AG09319 (cell line): ENCODE measurements at regions not wholly inside any gene's neighbourhood (a gene's known extent, or its start where the extent isn't known, plus 50 kb on each side); places are given as distances from the start of the nearest gene placed in this dataset.

Source experiments
- DNase-seq: peaks from one replicate; pipeline ENCODE4 v3.0.0-alpha.2; 2010; ENCODE audit warnings: low read depth; ENCODE audit errors: extremely low read depth
- CTCF ChIP-seq: IDR thresholded peaks from 2 replicates; pipeline ENCODE4 v1.5.1; 2011; ENCODE audit warnings: low read depth, mild to moderate bottlenecking, inconsistent platforms, low read length, moderate library complexity

GRCh38 chr14:27712364-27712763 is 1054.2 kb upstream of the FOXG1 start:
- no peak for DNase-seq
- TF ChIP-seq CTCF: no peak

- TF ChIP-seq CTCF: no peak
Measured at GRCh38 chr14:27715561-27715960, 1051.0 kb upstream of the FOXG1 start.

GRCh38 chr14:27721760-27722159 is 1044.8 kb upstream of the FOXG1 start:
- DNase-seq: no peak
- TF ChIP-seq CTCF: no peak

More at GRCh38 chr14:27715561-27715960, 1051.0 kb upstream of the FOXG1 start:
- no peak for DNase-seq

- no peak for DNase-seq
- no peak for TF ChIP-seq CTCF
Measured at GRCh38 chr14:27725482-27725881, 1041.1 kb upstream of the FOXG1 start.

- TF ChIP-seq CTCF: no peak
- DNase-seq: no peak
Measured at GRCh38 chr14:27727251-27727770, 1039.3 kb upstream of the FOXG1 start.

- no peak for TF ChIP-seq CTCF
- DNase-seq: no peak
Measured at GRCh38 chr14:27730204-27730603, 1036.4 kb upstream of the FOXG1 start.

- DNase-seq: no peak
- no peak for TF ChIP-seq CTCF
Measured at GRCh38 chr14:27739657-27740156, 1026.9 kb upstream of the FOXG1 start.
